ENCODE measurements at regions not wholly inside any gene's neighbourhood (a gene's known extent, or its start where the extent isn't known, plus 50 kb on each side); places are given as distances from the start of the nearest gene placed in this dataset.

DNA sequence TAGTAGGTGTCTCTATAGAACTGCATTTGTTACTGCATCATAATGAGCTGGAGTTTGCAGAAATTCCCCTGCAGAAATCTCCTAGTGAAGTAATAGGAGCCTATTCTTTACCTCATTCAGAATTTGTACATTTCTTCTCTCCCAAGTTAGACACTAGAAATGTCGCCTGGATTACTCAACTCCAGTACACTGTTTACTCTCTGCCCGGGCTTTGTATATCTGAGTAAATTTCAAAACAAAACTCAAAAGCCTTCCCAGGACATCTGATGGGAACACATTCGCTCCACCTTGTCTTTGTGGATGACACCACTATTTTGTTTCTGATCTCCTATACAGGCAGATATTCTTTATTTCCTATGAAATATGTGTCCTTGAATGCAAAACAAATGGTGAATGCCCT lies 76.8 kb downstream of the POU3F3 start:
- Histone ChIP-seq H3K4me1 (ENCODE audit: insufficient read depth, low read length) (no peaks in the 10 kb centered on the region), H3K4me3 (ENCODE audit: low read length in 2 of 2) (no peak overlapping the region), H3K36me3 (ENCODE audit: insufficient read depth, low read length) (no peaks in the 10 kb centered on the region), H3K27me3 (ENCODE audit: insufficient read depth, low read length) (no peaks in the 10 kb centered on the region), H3K9me3 (ENCODE audit: control insufficient read depth in 1 of 2, low read length in 2 of 2) (no peaks in the 10 kb centered on the region), H3K27ac (ENCODE audit: low read depth, low read length) (no peak overlapping the region)
- POLR2A ChIA-PET (ENCODE audit: partially characterized antibody), result no interaction called here
- H3K9me3 Mint-ChIP-seq, result peaks cover 0 to 3% (median 0%) of the 10 kb centered on the region in 8 donors
- intact Hi-C loops (cut with micrococcal nuclease), result no loop called here
- H3K27me3 Mint-ChIP-seq, result peaks cover 2 to 9% of the 10 kb centered on the region in 2 donors
- no peak overlapping the region for H3K4me3 Mint-ChIP-seq
- DNase-seq, result no peak
- no peak overlapping the region for H3K27ac Mint-ChIP-seq
- CTCF ChIA-PET (ENCODE audit: partially characterized antibody), result no interaction called here
- H3K4me1 Mint-ChIP-seq, result peaks cover 0 to 3% (median 1%) of the 10 kb centered on the region in 4 donors
- no peaks in the 10 kb centered on the region for H3K36me3 Mint-ChIP-seq

DNA sequence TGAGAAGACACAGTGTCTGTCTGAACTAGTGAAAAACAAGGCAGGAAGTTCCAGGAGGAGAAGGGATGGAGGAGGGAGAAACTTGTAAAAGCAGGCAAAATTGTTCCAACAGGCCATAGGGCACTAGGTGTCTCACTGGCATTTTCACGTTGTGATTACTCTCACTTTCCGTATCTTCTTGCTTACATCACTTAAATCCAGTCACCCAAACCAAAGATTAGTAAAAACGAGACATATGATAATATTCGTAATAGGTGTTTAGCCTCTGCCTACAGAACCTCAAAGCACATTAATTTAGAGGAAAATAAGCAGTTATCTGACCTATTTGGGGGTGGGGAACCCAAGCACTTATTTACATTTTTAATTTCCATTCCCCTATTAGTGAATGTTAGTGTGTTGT lies 78.3 kb downstream of the POU3F3 start:
- POLR2A ChIA-PET (ENCODE audit: partially characterized antibody), result no interaction called here
- peaks cover 2 to 7% of the 10 kb centered on the region in 2 donors for H3K27me3 Mint-ChIP-seq

DNA sequence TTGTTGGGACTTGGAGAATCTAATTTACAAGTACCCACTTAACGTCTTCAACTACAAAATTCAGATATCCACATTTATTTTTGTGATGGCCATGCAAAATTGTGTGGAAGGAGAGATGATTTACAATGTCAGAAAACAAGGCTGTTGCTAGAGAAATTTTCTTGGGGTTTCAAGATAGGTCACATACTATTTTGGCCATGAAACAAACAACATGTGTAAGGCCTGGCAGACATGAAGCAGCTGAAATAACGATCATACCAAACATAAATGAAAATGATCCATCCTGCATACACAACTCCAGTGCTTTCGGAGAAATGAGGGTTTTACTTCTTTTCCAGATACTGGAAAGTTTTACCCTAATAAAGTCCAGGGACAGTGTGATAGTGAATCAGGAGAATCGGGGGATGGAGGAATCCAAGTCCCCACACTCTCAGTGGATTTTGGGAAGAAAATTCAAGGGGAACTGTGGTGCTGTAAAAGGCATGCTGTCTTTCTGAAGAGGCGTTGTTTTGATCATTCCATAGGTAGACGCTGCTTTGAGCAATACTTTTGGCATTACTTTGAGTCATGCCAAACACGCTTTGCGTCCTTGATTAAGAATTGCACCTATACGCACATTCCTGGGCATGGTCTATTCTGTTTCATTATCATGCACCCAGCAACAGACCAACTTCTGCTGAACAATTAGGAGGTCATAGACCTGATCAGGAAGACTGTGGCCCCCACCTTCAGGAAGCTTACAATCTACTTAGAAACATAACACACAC lies 79.4 kb downstream of the POU3F3 start:
- intact Hi-C loops (cut with micrococcal nuclease), result no loop called here
- DNase-seq, result no peak
- no peaks in the 10 kb centered on the region for H3K9me3 ChIP-seq (ENCODE audit: control insufficient read depth in 1 of 2, low read length in 2 of 2)
- Mint-ChIP-seq H3K4me1 (peaks cover 3 to 5% (median 3%) of the 10 kb centered on the region in 4 donors), H3K27me3 (peaks cover 2 to 7% of the 10 kb centered on the region in 2 donors), H3K4me3 (no peak overlapping the region), H3K27ac (no peak overlapping the region), H3K36me3 (no peaks in the 10 kb centered on the region), H3K9me3 (no peaks in the 10 kb centered on the region)
- no peak overlapping the region for H3K27ac ChIP-seq (ENCODE audit: low read depth, low read length)
- H3K4me3 ChIP-seq (ENCODE audit: low read length in 2 of 2), result no peak overlapping the region
- peaks cover 2% of the 10 kb centered on the region for H3K4me1 ChIP-seq (ENCODE audit: insufficient read depth, low read length)
- ChIA-PET CTCF (ENCODE audit: partially characterized antibody) (no interaction called here), POLR2A (ENCODE audit: partially characterized antibody) (no interaction called here)
- no peaks in the 10 kb centered on the region for H3K36me3 ChIP-seq (ENCODE audit: insufficient read depth, low read length)
- H3K27me3 ChIP-seq (ENCODE audit: insufficient read depth, low read length), result no peaks in the 10 kb centered on the region

More for the DNA sequence above, 78.3 kb downstream of the POU3F3 start:
- Mint-ChIP-seq H3K27ac (no peak overlapping the region), H3K9me3 (no peaks in the 10 kb centered on the region), H3K36me3 (no peaks in the 10 kb centered on the region), H3K4me1 (peaks cover 0 to 3% (median 1%) of the 10 kb centered on the region in 4 donors), H3K4me3 (no peak overlapping the region)
- H3K9me3 ChIP-seq (ENCODE audit: control insufficient read depth in 1 of 2, low read length in 2 of 2), result no peaks in the 10 kb centered on the region
- CTCF ChIA-PET (ENCODE audit: partially characterized antibody), result no interaction called here
- H3K27ac ChIP-seq (ENCODE audit: low read depth, low read length), result no peak overlapping the region
- H3K4me1 ChIP-seq (ENCODE audit: insufficient read depth, low read length), result no peaks in the 10 kb centered on the region
- intact Hi-C loops (cut with micrococcal nuclease), result no loop called here
- no peak for DNase-seq
- H3K27me3 ChIP-seq (ENCODE audit: insufficient read depth, low read length), result no peaks in the 10 kb centered on the region
- H3K36me3 ChIP-seq (ENCODE audit: insufficient read depth, low read length), result no peaks in the 10 kb centered on the region
- no peak overlapping the region for H3K4me3 ChIP-seq (ENCODE audit: low read length in 2 of 2)

DNA sequence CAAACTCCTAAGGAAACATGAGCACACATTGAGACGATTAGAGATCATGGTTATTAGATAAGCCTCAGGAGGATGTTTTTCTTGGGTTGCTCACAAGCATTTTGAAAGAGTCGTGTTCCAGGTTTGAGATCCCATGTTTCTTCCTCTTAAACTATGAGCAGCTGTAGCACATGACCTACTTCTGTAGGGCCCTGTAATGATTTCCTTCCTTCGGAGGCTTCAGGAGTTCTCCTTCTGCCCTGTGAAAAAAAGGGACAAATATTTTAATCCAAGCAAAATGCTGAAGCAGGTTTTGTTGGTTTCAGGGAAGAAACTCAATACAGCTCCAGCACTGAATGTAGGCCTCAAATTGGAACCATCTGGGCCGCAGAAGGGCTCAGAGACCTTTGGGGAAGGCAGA lies 82.6 kb downstream of the POU3F3 start:
- H3K27me3 ChIP-seq (ENCODE audit: insufficient read depth, low read length), result no peaks in the 10 kb centered on the region
- CTCF ChIA-PET (ENCODE audit: partially characterized antibody), result no interaction called here
- H3K9me3 Mint-ChIP-seq, result no peaks in the 10 kb centered on the region

DNA sequence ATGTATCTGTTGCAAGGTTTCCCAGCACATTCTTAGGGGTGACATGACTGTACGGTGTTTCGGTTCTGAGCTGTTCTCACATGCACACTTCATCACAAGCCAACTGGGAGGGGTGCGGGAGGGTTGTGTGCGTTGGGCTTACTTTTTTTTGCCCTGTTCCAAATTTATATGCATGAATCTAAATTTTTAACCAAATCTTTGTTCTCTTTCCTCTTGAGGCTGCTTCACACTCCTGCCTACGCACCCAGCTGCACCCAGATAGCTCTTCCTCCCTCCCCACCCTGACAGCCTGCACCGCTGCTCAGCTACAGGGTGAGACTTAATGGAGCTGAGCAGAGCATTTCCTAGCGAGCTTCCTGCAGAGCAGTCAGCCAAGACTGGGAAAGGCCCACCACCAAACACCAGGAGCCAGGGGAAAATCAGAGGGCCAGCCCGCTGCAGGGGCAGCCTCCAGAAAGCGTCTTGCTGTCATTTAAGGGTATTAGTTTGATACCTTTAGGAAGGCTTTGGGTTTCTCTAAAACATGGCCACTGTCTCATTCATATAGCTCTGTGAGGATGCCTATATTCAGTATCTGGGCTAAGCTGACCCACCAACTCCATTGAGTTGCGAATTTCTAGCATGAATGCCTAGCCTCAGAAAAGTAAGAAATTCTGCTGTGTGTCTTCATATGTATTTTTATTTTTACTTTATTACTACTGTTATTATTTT lies 84.5 kb downstream of the POU3F3 start:
- Histone ChIP-seq H3K27ac (ENCODE audit: low read depth, low read length) (no peak overlapping the region), H3K27me3 (ENCODE audit: insufficient read depth, low read length) (no peaks in the 10 kb centered on the region), H3K4me1 (ENCODE audit: insufficient read depth, low read length) (peaks cover 5% of the 10 kb centered on the region), H3K9me3 (ENCODE audit: control insufficient read depth in 1 of 2, low read length in 2 of 2) (no peaks in the 10 kb centered on the region), H3K36me3 (ENCODE audit: insufficient read depth, low read length) (no peaks in the 10 kb centered on the region), H3K4me3 (ENCODE audit: low read length in 2 of 2) (no peak overlapping the region)
- POLR2A ChIA-PET (ENCODE audit: partially characterized antibody), result no interaction called here
- intact Hi-C loops (cut with micrococcal nuclease), result no loop called here
- CTCF ChIA-PET (ENCODE audit: partially characterized antibody), result no interaction called here
- no peak for DNase-seq
- Mint-ChIP-seq H3K4me3 (peak overlapping the region in 7 of 8 donors; percentile 4 to 72 (median 42)), H3K36me3 (no peaks in the 10 kb centered on the region), H3K27ac (peak overlapping the region in 1 of 7 donors; percentile 7), H3K4me1 (peaks cover 2 to 5% (median 4%) of the 10 kb centered on the region in 4 donors), H3K27me3 (peaks cover 6 to 9% of the 10 kb centered on the region in 2 donors), H3K9me3 (no peaks in the 10 kb centered on the region)

More for the DNA sequence above, 82.6 kb downstream of the POU3F3 start:
- DNase-seq, result no peak
- H3K36me3 ChIP-seq (ENCODE audit: insufficient read depth, low read length), result no peaks in the 10 kb centered on the region
- Mint-ChIP-seq H3K36me3 (no peaks in the 10 kb centered on the region), H3K27me3 (peaks cover 5 to 7% of the 10 kb centered on the region in 2 donors), H3K4me3 (no peak overlapping the region), H3K4me1 (peaks cover 5 to 6% (median 5%) of the 10 kb centered on the region in 4 donors), H3K27ac (no peak overlapping the region)
- POLR2A ChIA-PET (ENCODE audit: partially characterized antibody), result no interaction called here
- H3K4me1 ChIP-seq (ENCODE audit: insufficient read depth, low read length), result peaks cover 5% of the 10 kb centered on the region
- no peaks in the 10 kb centered on the region for H3K9me3 ChIP-seq (ENCODE audit: control insufficient read depth in 1 of 2, low read length in 2 of 2)
- intact Hi-C loops (cut with micrococcal nuclease), result no loop called here
- no peak overlapping the region for H3K27ac ChIP-seq (ENCODE audit: low read depth, low read length)
- H3K4me3 ChIP-seq (ENCODE audit: low read length in 2 of 2), result no peak overlapping the region

DNA sequence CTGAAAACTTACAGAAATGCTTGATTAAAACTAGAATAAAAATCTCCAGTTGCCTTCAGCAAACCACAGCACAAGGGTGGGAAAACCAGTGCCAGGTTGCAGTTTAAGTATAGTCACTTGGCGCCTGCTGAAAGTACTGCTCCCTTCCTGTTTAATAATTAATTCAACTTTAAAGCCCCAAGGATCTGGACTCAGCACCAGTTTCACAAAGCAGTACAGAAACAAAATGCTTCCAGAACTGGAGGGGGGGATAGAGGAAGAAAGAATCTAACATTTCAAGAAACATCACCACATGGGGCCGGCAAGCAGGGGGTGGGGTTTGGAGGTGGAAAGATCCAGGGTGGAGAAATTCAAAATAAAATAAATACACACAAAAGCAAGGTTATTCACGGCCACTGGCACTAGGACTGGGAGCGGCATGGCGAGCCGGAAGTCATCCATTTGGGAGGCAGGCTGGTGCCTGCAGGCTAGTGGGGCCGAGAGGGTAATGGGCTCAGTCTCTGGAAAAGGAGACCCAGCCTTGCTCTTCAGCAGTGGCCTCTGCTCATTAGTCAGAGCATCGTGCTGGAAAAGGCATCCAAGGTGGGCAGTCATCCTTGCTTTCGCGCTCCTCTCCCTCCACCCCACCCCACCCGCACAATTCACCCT lies 85.8 kb downstream of the POU3F3 start:
- ChIA-PET POLR2A (ENCODE audit: partially characterized antibody) (no interaction called here), CTCF (ENCODE audit: partially characterized antibody) (no interaction called here)
- Mint-ChIP-seq H3K27ac (no peak overlapping the region), H3K36me3 (no peaks in the 10 kb centered on the region), H3K27me3 (peaks cover 6 to 9% of the 10 kb centered on the region in 2 donors), H3K4me3 (peak overlapping the region in 1 of 8 donors; percentile 20), H3K9me3 (no peaks in the 10 kb centered on the region), H3K4me1 (peaks cover 2 to 5% (median 4%) of the 10 kb centered on the region in 4 donors)
- no peak for DNase-seq
- intact Hi-C loops (cut with micrococcal nuclease), result no loop called here
- no peak overlapping the region for H3K27ac ChIP-seq (ENCODE audit: low read depth, low read length)
- H3K4me1 ChIP-seq (ENCODE audit: insufficient read depth, low read length), result peaks cover 5% of the 10 kb centered on the region
- H3K4me3 ChIP-seq (ENCODE audit: low read length in 2 of 2), result no peak overlapping the region
- no peaks in the 10 kb centered on the region for H3K27me3 ChIP-seq (ENCODE audit: insufficient read depth, low read length)
- H3K9me3 ChIP-seq (ENCODE audit: control insufficient read depth in 1 of 2, low read length in 2 of 2), result no peaks in the 10 kb centered on the region
- H3K36me3 ChIP-seq (ENCODE audit: insufficient read depth, low read length), result no peaks in the 10 kb centered on the region

DNA sequence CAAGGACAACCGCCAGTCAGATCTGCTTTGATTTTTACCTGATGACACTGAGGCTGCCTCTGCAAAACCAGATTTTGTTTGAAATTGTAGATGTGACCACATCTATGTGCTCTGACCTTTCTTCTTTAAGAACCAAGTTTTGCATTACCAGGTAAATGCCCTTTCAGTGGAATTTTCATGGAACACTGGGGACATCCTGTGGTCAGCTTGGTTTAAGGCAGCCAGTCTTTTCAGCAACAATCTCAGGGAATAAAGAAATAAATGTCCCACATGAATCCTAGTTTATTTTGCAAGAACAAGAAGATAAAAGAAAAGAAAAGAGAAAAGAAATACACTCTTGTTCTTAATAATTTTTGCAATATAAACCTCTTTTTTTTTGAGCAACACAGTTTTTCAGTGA lies 90.6 kb downstream of the POU3F3 start:
- Mint-ChIP-seq H3K27me3 (peaks cover 14% of the 10 kb centered on the region in 2 donors), H3K9me3 (no peaks in the 10 kb centered on the region), H3K27ac (no peak overlapping the region), H3K4me1 (no peaks in the 10 kb centered on the region), H3K36me3 (no peaks in the 10 kb centered on the region), H3K4me3 (no peak overlapping the region)
- H3K36me3 ChIP-seq (ENCODE audit: insufficient read depth, low read length), result no peaks in the 10 kb centered on the region
- H3K27me3 ChIP-seq (ENCODE audit: insufficient read depth, low read length), result no peaks in the 10 kb centered on the region
- no peaks in the 10 kb centered on the region for H3K4me1 ChIP-seq (ENCODE audit: insufficient read depth, low read length)
- DNase-seq, result no peak
- no peak overlapping the region for H3K4me3 ChIP-seq (ENCODE audit: low read length in 2 of 2)
- ChIA-PET CTCF (ENCODE audit: partially characterized antibody) (no interaction called here), POLR2A (ENCODE audit: partially characterized antibody) (no interaction called here)
- intact Hi-C loops (cut with micrococcal nuclease), result no loop called here
- no peak overlapping the region for H3K27ac ChIP-seq (ENCODE audit: low read depth, low read length)
- no peaks in the 10 kb centered on the region for H3K9me3 ChIP-seq (ENCODE audit: control insufficient read depth in 1 of 2, low read length in 2 of 2)
